Astrocyte (in vitro differentiated cells and primary cell): ENCODE measurements at regions not wholly inside any gene's neighbourhood (a gene's known extent, or its start where the extent isn't known, plus 50 kb on each side); places are given as distances from the start of the nearest gene placed in this dataset.

Experiments used
- EZH2 ChIP-seq: IDR thresholded peaks from 2 replicates; pipeline ENCODE4 v1.6.1; 2012; ENCODE audit warnings: mild to moderate bottlenecking, low read length, inconsistent platforms; ENCODE audit not compliant: insufficient read depth
- TF ChIP-seq, protein P1 (sequence below): IDR thresholded peaks from 2 replicates; pipeline ENCODE4 v1.5.1; 2011; ENCODE audit warnings: low read depth, mild to moderate bottlenecking, inconsistent platforms, low read length, moderate library complexity; ENCODE audit not compliant: insufficient read depth

DNA sequence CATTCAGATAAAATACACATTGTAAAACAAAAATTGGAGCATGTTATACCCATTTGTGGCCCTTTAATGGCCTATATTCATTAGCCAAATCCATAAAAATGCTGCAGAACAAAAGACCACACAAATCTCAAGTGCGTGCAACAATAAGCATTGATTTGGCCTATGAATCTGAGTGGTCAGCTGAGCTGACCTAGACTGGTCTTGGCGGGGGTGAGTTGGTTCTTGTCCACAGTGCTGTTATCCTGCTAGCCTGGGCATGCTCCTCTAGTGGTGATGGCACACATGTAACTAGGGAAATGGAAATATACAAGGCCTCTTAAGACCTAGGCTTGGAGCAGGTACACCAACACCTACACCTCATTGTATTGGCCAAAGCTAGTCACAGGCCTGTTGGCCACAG is 122.2 kb upstream of the TBCA start:
- no peak for TF ChIP-seq EZH2
- TF ChIP-seq, protein P1, sequence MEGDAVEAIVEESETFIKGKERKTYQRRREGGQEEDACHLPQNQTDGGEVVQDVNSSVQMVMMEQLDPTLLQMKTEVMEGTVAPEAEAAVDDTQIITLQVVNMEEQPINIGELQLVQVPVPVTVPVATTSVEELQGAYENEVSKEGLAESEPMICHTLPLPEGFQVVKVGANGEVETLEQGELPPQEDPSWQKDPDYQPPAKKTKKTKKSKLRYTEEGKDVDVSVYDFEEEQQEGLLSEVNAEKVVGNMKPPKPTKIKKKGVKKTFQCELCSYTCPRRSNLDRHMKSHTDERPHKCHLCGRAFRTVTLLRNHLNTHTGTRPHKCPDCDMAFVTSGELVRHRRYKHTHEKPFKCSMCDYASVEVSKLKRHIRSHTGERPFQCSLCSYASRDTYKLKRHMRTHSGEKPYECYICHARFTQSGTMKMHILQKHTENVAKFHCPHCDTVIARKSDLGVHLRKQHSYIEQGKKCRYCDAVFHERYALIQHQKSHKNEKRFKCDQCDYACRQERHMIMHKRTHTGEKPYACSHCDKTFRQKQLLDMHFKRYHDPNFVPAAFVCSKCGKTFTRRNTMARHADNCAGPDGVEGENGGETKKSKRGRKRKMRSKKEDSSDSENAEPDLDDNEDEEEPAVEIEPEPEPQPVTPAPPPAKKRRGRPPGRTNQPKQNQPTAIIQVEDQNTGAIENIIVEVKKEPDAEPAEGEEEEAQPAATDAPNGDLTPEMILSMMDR: no peak
